GM23338 (cell line): ENCODE measurements at regions not wholly inside any gene's neighbourhood (a gene's known extent, or its start where the extent isn't known, plus 50 kb on each side); places are given as distances from the start of the nearest gene placed in this dataset.

ENCODE experiments used
- ATAC-seq: fragments of 200-7000 bp; cut with Tn5 transposase; 3 replicates; pipeline ENCODE4 v1.9.1; 2020
- DNase-seq: peaks from one replicate; pipeline ENCODE4 v3.0.0-alpha.2; 2015; ENCODE audit warnings: low spot score
- H2AFZ ChIP-seq: fragments of 200-600 bp; sonication (generic); 2 replicates; pipeline ENCODE4 v1.8.0; 2016; ENCODE audit warnings: antibody characterized with exemption, mild to moderate bottlenecking, moderate library complexity
- H3F3A ChIP-seq: fragments of 200-600 bp; sonication (generic); replicated peaks from 2 replicates; pipeline ENCODE4 v1.8.0; 2017; ENCODE audit warnings: antibody characterized with exemption, mixed run types, low read depth
- H3K27ac ChIP-seq: fragments of 200-600 bp; sonication (generic); 2 replicates; pipeline ENCODE4 v1.6.1; 2016; ENCODE audit warnings: low read depth
- H3K27me3 ChIP-seq: fragments of 200-600 bp; sonication (generic); 2 replicates; pipeline ENCODE4 v1.8.0; 2016; ENCODE audit warnings: mild to moderate bottlenecking, mixed run types, moderate library complexity; ENCODE audit not compliant: insufficient read depth
- H3K36me3 ChIP-seq: fragments of 200-600 bp; sonication (generic); 2 replicates; pipeline ENCODE4 v1.8.0; 2016; ENCODE audit warnings: mild to moderate bottlenecking; ENCODE audit not compliant: insufficient read depth
- H3K4me1 ChIP-seq: fragments of 200-600 bp; sonication (generic); 2 replicates; pipeline ENCODE4 v1.8.0; 2016; ENCODE audit warnings: mild to moderate bottlenecking, moderate library complexity; ENCODE audit not compliant: insufficient read depth
- H3K4me2 ChIP-seq: fragments of 200-600 bp; sonication (generic); 2 replicates; pipeline ENCODE4 v1.7.1; 2017; ENCODE audit warnings: mixed run types
- H3K4me3 ChIP-seq: fragments of 200-600 bp; sonication (generic); 2 replicates; pipeline ENCODE4 v1.6.1; 2016; ENCODE audit warnings: mixed run types
- H3K79me2 ChIP-seq: fragments of 200-600 bp; sonication (generic); replicated peaks from 2 replicates; pipeline ENCODE4 v1.8.0; 2017; ENCODE audit warnings: mild to moderate bottlenecking; ENCODE audit not compliant: insufficient read depth
- H3K9me2 ChIP-seq: fragments of 200-600 bp; sonication (generic); 2 replicates; pipeline ENCODE4 v1.8.0; 2017; ENCODE audit not compliant: insufficient read depth
- H4K20me1 ChIP-seq: fragments of 200-600 bp; sonication (generic); replicated peaks from 2 replicates; pipeline ENCODE4 v1.8.0; 2017; ENCODE audit warnings: mild to moderate bottlenecking; ENCODE audit not compliant: insufficient read depth
- H3K27ac Mint-ChIP-seq: 2 replicates; pipeline ENCODE4 v1.8.0; 2020; ENCODE audit warnings: inconsistent platforms, mild to moderate bottlenecking, moderate library complexity, mixed read lengths
- H3K27me3 Mint-ChIP-seq: 3 replicates; pipeline ENCODE4 v1.8.0; 2022; ENCODE audit warnings: low read depth, mild to moderate bottlenecking, moderate library complexity, mixed read lengths, inconsistent platforms; ENCODE audit not compliant: insufficient read depth, poor library complexity
- H3K36me3 Mint-ChIP-seq: 3 replicates; pipeline ENCODE4 v1.8.0; 2021; ENCODE audit warnings: low read depth, mild to moderate bottlenecking, inconsistent platforms, moderate library complexity, mixed read lengths
- H3K4me1 Mint-ChIP-seq: 3 replicates; pipeline ENCODE4 v1.8.0; 2020; ENCODE audit warnings: mild to moderate bottlenecking, inconsistent platforms, mixed read lengths
- H3K4me3 Mint-ChIP-seq: 3 replicates; pipeline ENCODE4 v1.8.0; 2021; ENCODE audit warnings: moderate library complexity, mild to moderate bottlenecking, inconsistent platforms, mixed read lengths
- H3K9me3 Mint-ChIP-seq: 3 replicates; pipeline ENCODE4 v1.8.0; 2020; ENCODE audit warnings: moderate library complexity, mild to moderate bottlenecking, inconsistent platforms, mixed read lengths
- CTCF ChIP-seq, 2 experiments: fragments of 200-600 bp in 1 of 2; sonication (generic) in 1 of 2; conservative IDR thresholded peaks; 2 replicates each; pipeline versions ENCODE4 v1.5.1 to v1.6.1; 2016 to 2017; ENCODE audit warnings: antibody characterized with exemption in 2 of 2, low read depth in 2 of 2, mild to moderate bottlenecking in 2 of 2, moderate library complexity in 1 of 2
- EZH2 ChIP-seq: fragments of 200-600 bp; sonication (generic); IDR thresholded peaks from one replicate; pipeline ENCODE4 v1.8.0; 2017; ENCODE audit warnings: antibody characterized with exemption, mild to moderate bottlenecking, low read depth; ENCODE audit not compliant: unreplicated experiment
- EZH2phosphoT487 ChIP-seq: fragments of 200-600 bp; sonication (generic); IDR thresholded peaks from one replicate; pipeline ENCODE4 v1.8.1; 2018; ENCODE audit warnings: antibody characterized with exemption; ENCODE audit not compliant: unreplicated experiment
- JUNB ChIP-seq: IDR thresholded peaks from one replicate; pipeline ENCODE4 v1.6.1; 2016; ENCODE audit warnings: antibody characterized with exemption; ENCODE audit not compliant: unreplicated experiment
- POLR2AphosphoS5 ChIP-seq: IDR thresholded peaks from 2 replicates; pipeline ENCODE4 v1.6.1; 2016; ENCODE audit warnings: antibody characterized with exemption, low read depth
- ZNF331 ChIP-seq: fragments of 250-450 bp; sonication (Bioruptor Pico); IDR thresholded peaks from 2 replicates; pipeline ENCODE4 v1.5.0; 2020; ENCODE audit warnings: low read depth, mild to moderate bottlenecking, moderate library complexity
- ZNF462 ChIP-seq: fragments of 250-450 bp; sonication (Bioruptor Pico); IDR thresholded peaks from 2 replicates; pipeline ENCODE4 v1.5.0; 2020; ENCODE audit warnings: mild to moderate bottlenecking, moderate library complexity

- TF ChIP-seq ZNF462: no peak
Observed at GRCh38 chr19:29379257-29380021, 146.4 kb upstream of the VSTM2B start (continued).

GRCh38 chr19:29380581-29380980 lies 145.2 kb upstream of the VSTM2B start:
- H3K27me3 Mint-ChIP-seq: peaks cover 10% of the 10 kb centered on the region
- ATAC-seq: no peak
- no peak overlapping the region for H3K4me3 Mint-ChIP-seq
- no peak for TF ChIP-seq ZNF331 (CRISPR knock-in tag)
- no peak for TF ChIP-seq JUNB
- no peak for TF ChIP-seq POLR2AphosphoS5
- TF ChIP-seq ZNF462: no peak
- TF ChIP-seq CTCF (conservative IDR thresholded peaks at IDR 0.05; ENCODE audit: low read depth in 2 of 2): no peak
- TF ChIP-seq EZH2: no peak
- no peak for TF ChIP-seq EZH2phosphoT487

More at GRCh38 chr19:29380581-29380980, 145.2 kb upstream of the VSTM2B start:
- Histone ChIP-seq H2AFZ (no peak overlapping the region), H3K4me2 (no peak overlapping the region), H3K79me2 (no peaks in the 10 kb centered on the region), H3K4me3 (no peak overlapping the region), H4K20me1 (no peaks in the 10 kb centered on the region), H3K4me1 (peaks cover 10% of the 10 kb centered on the region), H3K27me3 (no peaks in the 10 kb centered on the region), H3F3A (no peaks in the 10 kb centered on the region), H3K36me3 (no peaks in the 10 kb centered on the region), H3K9me2 (no peaks in the 10 kb centered on the region), H3K27ac (no peak overlapping the region)
- H3K36me3 Mint-ChIP-seq: no peaks in the 10 kb centered on the region
- H3K9me3 Mint-ChIP-seq: no peaks in the 10 kb centered on the region; the same call in 2 of the 3 replicates
- H3K27ac Mint-ChIP-seq: no peak overlapping the region
- H3K4me1 Mint-ChIP-seq: peaks cover 29% of the 10 kb centered on the region
- no peak for DNase-seq
